H1 (cell line): ENCODE measurements at regions not wholly inside any gene's neighbourhood (a gene's known extent, or its start where the extent isn't known, plus 50 kb on each side); places are given as distances from the start of the nearest gene placed in this dataset.
"Not testable (repeated sequence)": the region's sequence is repeated elsewhere in the genome, so short reads cannot be mapped to it uniquely, and the experiment has no call there.

Source experiments
- CTCF ChIA-PET: fragments of 300-600 bp; sonication (Branson Sonifier 250); formaldehyde crosslinking; loops from one replicate; lab custom pipeline; 2021; ENCODE audit not compliant: partially characterized antibody; lab: Charles Lee
- POLR2A ChIA-PET: fragments of 300-600 bp; sonication (Branson Sonifier 250); formaldehyde crosslinking; loops from one replicate; lab custom pipeline; 2021; ENCODE audit warnings: inconsistent platforms; ENCODE audit not compliant: partially characterized antibody; lab: Charles Lee
- DNase-seq, 2 experiments: peaks; one replicate each; pipeline versions ENCODE4 v3.0.0 to v3.0.0-alpha.2; 2010 to 2022; ENCODE audit warnings: low spot score in 2 of 2, low read depth in 1 of 2, mixed read lengths in 1 of 2
- FAIRE-seq: peaks from 2 replicates; lab custom pipeline; 2011; peaks lifted over from hg19 to GRCh38; lab: Jason Lieb, UNC
- H2AFZ ChIP-seq: 2 replicates; pipeline ENCODE4 v1.8.1; 2012; ENCODE audit warnings: low read length, inconsistent platforms
- H2AK5ac ChIP-seq: 2 replicates; pipeline ENCODE4 v1.6.1; 2013; ENCODE audit warnings: low read depth, low read length
- H2BK120ac ChIP-seq: replicated peaks from 2 replicates; pipeline ENCODE3; 2013; ENCODE audit warnings: low read depth, low read length, inconsistent platforms
- H2BK12ac ChIP-seq: 2 replicates; pipeline ENCODE4 v1.6.1; 2013; ENCODE audit warnings: low read depth, low read length
- H2BK15ac ChIP-seq: 2 replicates; pipeline ENCODE4 v1.6.1; 2013; ENCODE audit warnings: low read length
- H2BK20ac ChIP-seq: 2 replicates; pipeline ENCODE4 v1.6.1; 2013; ENCODE audit warnings: low read length
- H2BK5ac ChIP-seq: 2 replicates; pipeline ENCODE4 v1.6.1; 2013; ENCODE audit warnings: low read depth, low read length
- H3K14ac ChIP-seq: 2 replicates; pipeline ENCODE4 v1.6.1; 2013; ENCODE audit warnings: inconsistent platforms; ENCODE audit not compliant: insufficient read length
- H3K18ac ChIP-seq: 2 replicates; pipeline ENCODE4 v1.6.1; 2013; ENCODE audit warnings: low read length; ENCODE audit errors: extremely low read depth
- H3K23ac ChIP-seq: 2 replicates; pipeline ENCODE4 v1.6.1; 2013; ENCODE audit warnings: inconsistent platforms; ENCODE audit not compliant: insufficient read length
- H3K23me2 ChIP-seq: 2 replicates; pipeline ENCODE4 v1.6.1; 2013; ENCODE audit warnings: low read depth, low read length
- H3K27ac ChIP-seq: 2 replicates; pipeline ENCODE4 v1.6.1; 2011; ENCODE audit warnings: low read depth, low read length, inconsistent platforms
- H3K27me3 ChIP-seq, 4 experiments: replicated peaks in 1 of 4; 1 replicate in 1 of 4; 2 replicates in 3 of 4; pipeline versions ENCODE4 v1.6.1 to v1.8.1; 2011 to 2013; ENCODE audit warnings: low read length in 3 of 4, mild to moderate bottlenecking in 3 of 4, inconsistent platforms in 2 of 4, mixed read lengths in 2 of 4, moderate library complexity in 1 of 4; ENCODE audit not compliant: control insufficient read depth in 3 of 4, insufficient read depth in 3 of 4; ENCODE audit errors: extremely low read depth in 1 of 4
- H3K36me3 ChIP-seq, 4 experiments: 2 replicates each; pipeline versions ENCODE4 v1.6.1 to v1.8.1; 2011 to 2013; ENCODE audit warnings: mild to moderate bottlenecking in 4 of 4, low read length in 3 of 4, moderate library complexity in 2 of 4, control low read depth in 1 of 4, inconsistent platforms in 1 of 4; ENCODE audit not compliant: insufficient read depth in 4 of 4, control insufficient read depth in 2 of 4
- H3K4ac ChIP-seq: replicated peaks from 2 replicates; pipeline ENCODE3; 2013; ENCODE audit warnings: low read length, low read depth, mixed read lengths, inconsistent platforms; ENCODE audit not compliant: insufficient read length
- H3K4me1 ChIP-seq, 4 experiments: replicated peaks in 1 of 4; 1 replicate in 1 of 4; 2 replicates in 3 of 4; pipeline versions ENCODE4 v1.6.1 to v1.8.1; 2011 to 2013; ENCODE audit warnings: low read length in 3 of 4, inconsistent platforms in 2 of 4, mixed read lengths in 1 of 4; ENCODE audit not compliant: insufficient read depth in 4 of 4, control insufficient read depth in 3 of 4
- H3K4me2 ChIP-seq, 2 experiments: 2 replicates each; pipeline versions ENCODE4 v1.6.1 to v1.8.1; 2011 to 2013; ENCODE audit warnings: low read depth in 2 of 2, low read length in 2 of 2, control low read depth in 1 of 2, inconsistent platforms in 1 of 2, mild to moderate bottlenecking in 1 of 2; ENCODE audit not compliant: insufficient read depth in 1 of 2
- H3K4me3 ChIP-seq, 4 experiments: fragments of 200-600, 300-600 bp in 1 of 4; sonication (generic), shearing (Covaris generic), sonication (Bioruptor Twin) in 1 of 4; 2 replicates each; pipeline versions ENCODE4 v1.5.1 to v1.8.1; 2011 to 2016; ENCODE audit warnings: low read length in 4 of 4, low read depth in 3 of 4, control low read depth in 2 of 4, inconsistent platforms in 2 of 4, mild to moderate bottlenecking in 2 of 4, mixed read lengths in 1 of 4, moderate library complexity in 1 of 4; ENCODE audit not compliant: insufficient read depth in 2 of 4; ENCODE audit errors: extremely low read depth in 1 of 4
- H3K56ac ChIP-seq: replicated peaks from 2 replicates; pipeline ENCODE3; 2013; ENCODE audit warnings: low read depth, mild to moderate bottlenecking, mixed read lengths, low read length, inconsistent platforms; ENCODE audit not compliant: insufficient read length
- H3K79me1 ChIP-seq: 2 replicates; pipeline ENCODE4 v1.6.1; 2013; ENCODE audit warnings: low read depth, low read length, control low read depth
- H3K79me2 ChIP-seq, 2 experiments: 2 replicates each; pipeline versions ENCODE4 v1.6.1 to v1.8.1; 2012 to 2013; ENCODE audit warnings: low read length in 2 of 2, mild to moderate bottlenecking in 2 of 2, inconsistent platforms in 1 of 2; ENCODE audit not compliant: insufficient read depth in 2 of 2, control insufficient read depth in 1 of 2
- H3K9ac ChIP-seq, 4 experiments: replicated peaks in 1 of 4; 1 replicate in 1 of 4; 2 replicates in 3 of 4; pipeline versions ENCODE4 v1.6.1 to v1.8.1; 2011 to 2013; ENCODE audit warnings: low read depth in 3 of 4, low read length in 3 of 4, control low read depth in 2 of 4, mild to moderate bottlenecking in 2 of 4, moderate library complexity in 2 of 4, inconsistent platforms in 1 of 4; ENCODE audit errors: extremely low read depth in 1 of 4
- H3K9me3 ChIP-seq, 2 experiments: 2 replicates each; pipeline versions ENCODE4 v1.6.1 to v1.8.1; 2012 to 2013; ENCODE audit warnings: mild to moderate bottlenecking in 2 of 2, moderate library complexity in 2 of 2, control low read depth in 1 of 2, inconsistent platforms in 1 of 2, low read depth in 1 of 2, low read length in 1 of 2, mixed read lengths in 1 of 2; ENCODE audit not compliant: insufficient read depth in 2 of 2
- H4K20me1 ChIP-seq, 2 experiments: replicated peaks in 1 of 2; 2 replicates each; pipeline versions ENCODE3 to v1.8.1; 2011 to 2013; ENCODE audit warnings: inconsistent platforms in 2 of 2, low read length in 2 of 2, mild to moderate bottlenecking in 1 of 2; ENCODE audit not compliant: insufficient read depth in 2 of 2, control insufficient read depth in 1 of 2
- H4K5ac ChIP-seq: 2 replicates; pipeline ENCODE4 v1.6.1; 2013; ENCODE audit warnings: low read length, low read depth, mixed read lengths, inconsistent platforms; ENCODE audit not compliant: insufficient read length
- H4K8ac ChIP-seq: 2 replicates; pipeline ENCODE4 v1.8.0; 2013; ENCODE audit warnings: mild to moderate bottlenecking, moderate library complexity, low read length, inconsistent platforms; ENCODE audit not compliant: insufficient read depth; ENCODE audit errors: extremely low read depth
- H4K91ac ChIP-seq: replicated peaks from 2 replicates; pipeline ENCODE3; 2013; ENCODE audit warnings: low read length, mixed read lengths, inconsistent platforms; ENCODE audit not compliant: insufficient read length
- WGBS, 2 experiments: shearing (Covaris generic) in 1 of 2; methylation state at CpG; one replicate each; pipeline versions ENCODE4 v1.1.6 to v1.1.7; 2013 to 2015; ENCODE audit warnings: low lambda C conversion rate in 2 of 2, mixed read lengths in 2 of 2, inconsistent platforms in 1 of 2, low coverage in 1 of 2, missing lambda C conversion rate in 1 of 2; ENCODE audit not compliant: insufficient replicate concordance in 2 of 2, insufficient coverage in 1 of 2, insufficient read length in 1 of 2; ENCODE audit errors: extremely low coverage in 1 of 2, missing lambda C conversion rate in 1 of 2; 5-methylcytosine and 5-hydroxymethylcytosine counted together

GRCh38 chr9:39533763-39534548, 178.5 kb downstream of the SPATA31A1 start:
- H3K27ac ChIP-seq, H3K9me3 ChIP-seq, H2BK20ac ChIP-seq, H3K79me1 ChIP-seq, H3K4ac ChIP-seq, H2BK120ac ChIP-seq, H2BK15ac ChIP-seq, H2AFZ ChIP-seq, CTCF ChIA-PET, H4K5ac ChIP-seq, H2BK5ac ChIP-seq, H3K4me2 ChIP-seq, H3K9ac ChIP-seq, H3K14ac ChIP-seq, H3K27me3 ChIP-seq, H3K56ac ChIP-seq, H4K8ac ChIP-seq, DNase-seq, H3K18ac ChIP-seq, H2AK5ac ChIP-seq, H3K23ac ChIP-seq, FAIRE-seq, H4K20me1 ChIP-seq, H4K91ac ChIP-seq, POLR2A ChIA-PET, H3K4me1 ChIP-seq, H2BK12ac ChIP-seq, H3K4me3 ChIP-seq, H3K79me2 ChIP-seq, H3K36me3 ChIP-seq, H3K23me2 ChIP-seq: not testable (repeated sequence)
- no CpG with 5 or more reads among the region's 38 CpGs for WGBS, 2 experiments

GRCh38 chr9:39534897-39535296, 179.4 kb downstream of the SPATA31A1 start:
- H3K4ac ChIP-seq, H3K14ac ChIP-seq, FAIRE-seq, H3K79me2 ChIP-seq, H3K23me2 ChIP-seq, H4K5ac ChIP-seq, H3K79me1 ChIP-seq, H2BK120ac ChIP-seq, H2AFZ ChIP-seq, H3K4me1 ChIP-seq, H4K91ac ChIP-seq, DNase-seq, POLR2A ChIA-PET, H3K18ac ChIP-seq, H3K9ac ChIP-seq, H4K20me1 ChIP-seq, H2AK5ac ChIP-seq, H2BK20ac ChIP-seq, H3K23ac ChIP-seq, CTCF ChIA-PET, H2BK15ac ChIP-seq, H3K4me3 ChIP-seq, H4K8ac ChIP-seq, H3K36me3 ChIP-seq, H2BK12ac ChIP-seq, H3K4me2 ChIP-seq, H3K27me3 ChIP-seq, H2BK5ac ChIP-seq, H3K27ac ChIP-seq, H3K56ac ChIP-seq, H3K9me3 ChIP-seq: not testable (repeated sequence)
- WGBS, 2 experiments: 100% methylated on average over 6 of the region's 11 CpGs; no CpG with 5 or more reads in 1 of the 2 experiments
